ENCODE measurements at regions not wholly inside any gene's neighbourhood (a gene's known extent, or its start where the extent isn't known, plus 50 kb on each side); places are given as distances from the start of the nearest gene placed in this dataset.

- TF ChIP-seq CTCF (IDR thresholded peaks at IDR 0.05; ENCODE audit: low read length) = no peak
- TF ChIP-seq EZH2 (IDR thresholded peaks at IDR 0.05; ENCODE audit: borderline replicate concordance, low read length) = no peak
Measured at GRCh38 chr11:45060707-45061106, 85.7 kb upstream of the PRDM11 start.
